Right atrium auricular region (tissue), 2 donors: ENCODE measurements at regions not wholly inside any gene's neighbourhood (a gene's known extent, or its start where the extent isn't known, plus 50 kb on each side); places are given as distances from the start of the nearest gene placed in this dataset.

Experiments
- DNase-seq: peaks from one replicate; pipeline ENCODE4 v3.0.0-alpha.2; 2019; ENCODE audit warnings: low spot score
- H3K27ac ChIP-seq, 2 donors: fragments of 200-600 bp; sonication (generic); 1 replicate in 1 of 2; 2 replicates in 1 of 2; pipeline ENCODE4 v1.5.1; 2016 to 2019
- H3K27me3 ChIP-seq, 2 donors: fragments of 200-600 bp; sonication (generic); one replicate each; pipeline versions ENCODE4 v1.5.1 to v1.6.0; 2017 to 2019
- H3K36me3 ChIP-seq: fragments of 200-600 bp; sonication (generic); one replicate; pipeline ENCODE4 v1.5.1; 2016
- H3K4me1 ChIP-seq, 2 donors: fragments of 200-600 bp; sonication (generic); one replicate each; pipeline versions ENCODE4 v1.5.1 to v1.6.0; 2017 to 2019
- H3K4me3 ChIP-seq, 2 donors: fragments of 200-600 bp; sonication (generic); 1 replicate in 1 of 2; 2 replicates in 1 of 2; pipeline ENCODE4 v1.5.1; 2017 to 2019; ENCODE audit warnings: mild to moderate bottlenecking in 1 of 2, moderate library complexity in 1 of 2
- H3K9me3 ChIP-seq, 2 donors: fragments of 200-600 bp; sonication (generic); one replicate each; pipeline ENCODE4 v1.5.1; 2019
- TF ChIP-seq, protein P1 (sequence below), 2 donors: fragments of 200-600 bp; sonication (generic); IDR thresholded peaks; one replicate each; pipeline ENCODE4 v1.5.1; 2019; ENCODE audit warnings: antibody characterized with exemption in 2 of 2

DNA sequence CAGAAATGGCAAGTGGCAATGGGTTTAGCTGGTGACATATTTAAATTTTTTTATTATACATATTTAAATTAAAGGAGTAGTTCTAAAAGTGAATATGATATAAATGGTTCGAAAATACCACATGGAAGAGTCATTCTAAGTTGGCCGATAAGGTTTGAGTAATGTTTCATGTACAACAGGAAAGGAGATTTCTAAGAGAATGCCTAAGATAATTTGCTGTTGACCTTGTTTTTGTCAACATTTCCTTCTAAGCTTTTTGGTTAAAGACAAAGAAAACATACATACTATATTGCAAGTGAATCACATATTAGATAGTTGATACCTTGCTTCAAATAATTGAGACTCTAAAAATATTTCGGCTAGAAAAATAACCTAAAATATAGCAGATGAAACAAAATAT, 526.6 kb upstream of the SLIT2 start:
- no peaks in the 10 kb centered on the region for H3K4me1 ChIP-seq
- no peak for DNase-seq
- TF ChIP-seq, protein P1, sequence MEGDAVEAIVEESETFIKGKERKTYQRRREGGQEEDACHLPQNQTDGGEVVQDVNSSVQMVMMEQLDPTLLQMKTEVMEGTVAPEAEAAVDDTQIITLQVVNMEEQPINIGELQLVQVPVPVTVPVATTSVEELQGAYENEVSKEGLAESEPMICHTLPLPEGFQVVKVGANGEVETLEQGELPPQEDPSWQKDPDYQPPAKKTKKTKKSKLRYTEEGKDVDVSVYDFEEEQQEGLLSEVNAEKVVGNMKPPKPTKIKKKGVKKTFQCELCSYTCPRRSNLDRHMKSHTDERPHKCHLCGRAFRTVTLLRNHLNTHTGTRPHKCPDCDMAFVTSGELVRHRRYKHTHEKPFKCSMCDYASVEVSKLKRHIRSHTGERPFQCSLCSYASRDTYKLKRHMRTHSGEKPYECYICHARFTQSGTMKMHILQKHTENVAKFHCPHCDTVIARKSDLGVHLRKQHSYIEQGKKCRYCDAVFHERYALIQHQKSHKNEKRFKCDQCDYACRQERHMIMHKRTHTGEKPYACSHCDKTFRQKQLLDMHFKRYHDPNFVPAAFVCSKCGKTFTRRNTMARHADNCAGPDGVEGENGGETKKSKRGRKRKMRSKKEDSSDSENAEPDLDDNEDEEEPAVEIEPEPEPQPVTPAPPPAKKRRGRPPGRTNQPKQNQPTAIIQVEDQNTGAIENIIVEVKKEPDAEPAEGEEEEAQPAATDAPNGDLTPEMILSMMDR (IDR thresholded peaks at IDR 0.05), result no peak
- H3K27me3 ChIP-seq, result no peaks in the 10 kb centered on the region
- H3K9me3 ChIP-seq, result no peaks in the 10 kb centered on the region
- H3K4me3 ChIP-seq, result no peak overlapping the region
- no peak overlapping the region for H3K27ac ChIP-seq
- H3K36me3 ChIP-seq, result no peaks in the 10 kb centered on the region

DNA sequence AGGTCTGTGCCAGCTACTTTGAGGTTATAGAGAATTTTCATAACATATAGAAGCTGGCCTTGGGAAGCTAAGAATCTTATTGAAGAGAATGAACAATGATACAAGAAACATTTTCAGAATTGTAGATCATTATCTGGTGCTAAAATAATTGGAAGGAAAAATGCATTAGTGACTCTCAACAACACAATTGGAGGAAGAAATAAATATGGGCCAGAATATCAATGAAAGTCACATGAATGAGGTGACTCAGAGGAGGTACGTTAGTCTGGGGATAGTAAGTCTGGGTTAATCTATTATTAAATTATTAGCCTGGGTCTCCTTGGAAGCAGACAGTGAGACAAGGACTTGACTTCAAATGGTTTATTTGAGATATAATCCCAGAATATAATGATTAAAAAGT, 529.3 kb upstream of the SLIT2 start:
- Histone ChIP-seq H3K36me3 (no peaks in the 10 kb centered on the region), H3K27ac (no peak overlapping the region), H3K9me3 (no peaks in the 10 kb centered on the region), H3K4me1 (no peaks in the 10 kb centered on the region), H3K4me3 (no peak overlapping the region), H3K27me3 (no peaks in the 10 kb centered on the region)
- TF ChIP-seq, protein P1 (IDR thresholded peaks at IDR 0.05), result no peak
- DNase-seq, result no peak

DNA sequence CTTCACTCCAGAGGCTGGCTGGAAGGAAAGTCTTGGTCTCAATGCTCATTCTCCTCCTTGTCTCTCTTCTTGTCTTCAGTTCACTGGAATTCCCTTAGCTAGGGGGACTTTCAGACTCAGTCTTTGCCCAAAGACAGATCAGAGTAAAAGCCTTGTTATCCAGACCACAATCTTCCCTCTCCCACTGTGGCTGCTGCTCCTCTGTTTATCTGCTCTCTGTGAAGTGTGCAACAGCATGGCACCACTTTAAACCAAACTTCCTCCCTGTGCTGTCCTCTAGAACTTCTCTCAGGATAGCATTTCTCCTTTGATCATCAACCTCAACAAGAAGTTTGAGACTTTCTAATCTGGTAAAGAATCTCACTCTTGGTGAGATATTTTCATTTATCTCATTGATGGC, 530.1 kb upstream of the SLIT2 start:
- Histone ChIP-seq H3K4me3 (no peak overlapping the region), H3K4me1 (no peaks in the 10 kb centered on the region), H3K36me3 (no peaks in the 10 kb centered on the region), H3K27me3 (no peaks in the 10 kb centered on the region), H3K9me3 (no peaks in the 10 kb centered on the region), H3K27ac (no peak overlapping the region)
- DNase-seq, result no peak
- TF ChIP-seq, protein P1 (IDR thresholded peaks at IDR 0.05), result no peak

DNA sequence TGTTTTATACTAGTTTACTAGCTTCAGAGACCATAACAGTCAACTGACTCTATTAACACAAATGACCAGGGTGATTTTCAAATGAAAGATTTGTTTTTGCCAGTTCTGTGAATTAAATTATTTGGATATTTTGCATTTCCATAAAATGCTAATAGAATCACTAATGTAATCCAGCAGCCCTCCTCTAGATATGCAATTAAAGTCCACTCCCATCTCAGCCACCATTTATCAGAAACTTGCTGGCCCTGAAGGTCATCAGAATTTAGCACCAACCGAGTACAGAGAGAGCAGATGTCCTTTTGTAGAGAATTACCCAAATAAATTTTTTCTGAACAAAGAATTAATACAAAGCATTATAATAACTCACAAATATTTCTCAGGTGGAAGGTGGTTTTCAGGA, 531.1 kb upstream of the SLIT2 start:
- no peak overlapping the region for H3K4me3 ChIP-seq
- no peaks in the 10 kb centered on the region for H3K27me3 ChIP-seq
- no peaks in the 10 kb centered on the region for H3K9me3 ChIP-seq
- no peak for DNase-seq
- TF ChIP-seq, protein P1 (IDR thresholded peaks at IDR 0.05), result no peak
- no peak overlapping the region for H3K27ac ChIP-seq
- H3K4me1 ChIP-seq, result no peaks in the 10 kb centered on the region
- H3K36me3 ChIP-seq, result no peaks in the 10 kb centered on the region

- Histone ChIP-seq H3K36me3 (no peaks in the 10 kb centered on the region), H3K4me3 (no peak overlapping the region), H3K27ac (no peak overlapping the region), H3K27me3 (no peaks in the 10 kb centered on the region), H3K9me3 (no peaks in the 10 kb centered on the region), H3K4me1 (no peaks in the 10 kb centered on the region)
- TF ChIP-seq, protein P1 (IDR thresholded peaks at IDR 0.05), result no peak
- no peak for DNase-seq
Measured at GRCh38 chr4:19720190-19720589, 531.5 kb upstream of the SLIT2 start.

- DNase-seq, result no peak
- Histone ChIP-seq H3K4me1 (no peaks in the 10 kb centered on the region), H3K9me3 (no peaks in the 10 kb centered on the region), H3K36me3 (no peaks in the 10 kb centered on the region), H3K27me3 (no peaks in the 10 kb centered on the region), H3K4me3 (no peak overlapping the region), H3K27ac (no peak overlapping the region)
- TF ChIP-seq, protein P1 (IDR thresholded peaks at IDR 0.05), result no peak
Measured at GRCh38 chr4:19711871-19712270, 539.8 kb upstream of the SLIT2 start.
